Activated CD8-positive, alpha-beta memory T cell treated with anti-CD3 and anti-CD28 coated beads, Interleukin-2, amount 50 U/mL, for 4 hours (primary cell): ENCODE measurements at regions not wholly inside any gene's neighbourhood (a gene's known extent, or its start where the extent isn't known, plus 50 kb on each side); places are given as distances from the start of the nearest gene placed in this dataset.

Experiments
- DNase-seq: peaks from one replicate; pipeline ENCODE4 v3.0.0-alpha.2; 2020

DNA sequence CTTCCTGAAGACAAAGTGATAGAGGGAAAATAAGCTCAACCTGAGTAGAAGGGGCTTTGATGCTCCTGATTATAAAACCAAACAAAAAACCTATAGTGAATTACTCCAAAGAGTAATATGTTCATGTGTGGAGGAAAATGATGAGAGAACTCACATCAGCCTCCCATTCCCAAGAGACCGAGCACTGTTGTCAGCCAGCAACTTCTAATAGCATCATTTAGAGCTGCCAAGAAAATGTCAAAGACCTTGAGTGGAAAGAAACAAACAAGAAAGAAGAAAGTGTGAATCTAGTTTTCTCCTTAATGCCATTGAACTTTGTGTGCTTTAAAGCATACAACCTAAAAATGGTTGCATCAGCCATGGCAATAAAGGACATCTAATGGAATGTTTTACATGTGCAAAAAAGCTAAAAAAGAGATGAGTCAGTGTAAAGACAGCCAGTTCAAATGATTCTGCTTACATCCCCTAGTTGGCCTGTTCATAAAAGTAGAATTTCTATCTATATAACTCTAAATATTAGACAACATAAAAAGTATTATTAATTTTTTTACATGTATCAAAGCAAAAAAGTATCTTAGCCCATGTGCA is 1066.2 kb downstream of the TDRD15 start:
- DNase-seq = no peak

DNA sequence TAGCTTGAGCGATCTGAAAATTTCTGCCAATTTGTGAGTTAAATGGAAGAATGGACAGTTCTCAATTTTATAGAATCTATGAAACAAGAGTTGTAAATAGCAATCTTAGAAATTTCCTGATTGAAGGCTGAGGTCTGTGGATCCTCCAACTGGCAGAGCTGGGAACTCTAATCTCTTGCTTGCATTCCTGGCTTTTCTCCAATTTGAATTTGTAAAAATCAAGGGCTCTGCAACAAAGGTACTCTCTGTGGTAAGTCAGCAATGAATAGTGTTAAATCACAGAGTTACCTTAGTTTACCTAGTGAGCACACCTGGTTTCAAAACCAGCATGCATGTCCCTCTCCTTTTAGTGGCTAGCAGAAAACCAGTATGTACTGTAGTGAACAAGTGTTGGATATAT is 1070.5 kb downstream of the TDRD15 start:
- DNase-seq = no peak

DNA sequence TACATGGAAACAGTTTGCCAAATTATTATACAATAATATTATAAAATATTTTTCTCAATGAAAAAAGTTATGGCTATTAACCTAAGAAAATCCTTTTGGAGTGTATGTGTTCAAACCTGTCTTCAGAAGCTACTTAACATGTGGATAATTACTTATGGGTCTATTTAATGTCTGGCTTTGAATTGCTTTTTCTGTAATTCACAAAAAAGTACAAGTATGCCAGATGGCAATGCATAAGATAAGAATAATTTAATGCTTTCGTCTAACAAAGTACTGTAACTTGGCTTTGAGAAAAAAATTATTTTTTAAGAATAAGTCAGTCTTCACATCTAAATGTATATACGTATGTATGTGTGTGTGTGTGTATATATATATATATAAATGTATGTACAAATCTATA is 1073.0 kb downstream of the TDRD15 start:
- DNase-seq = no peak

DNA sequence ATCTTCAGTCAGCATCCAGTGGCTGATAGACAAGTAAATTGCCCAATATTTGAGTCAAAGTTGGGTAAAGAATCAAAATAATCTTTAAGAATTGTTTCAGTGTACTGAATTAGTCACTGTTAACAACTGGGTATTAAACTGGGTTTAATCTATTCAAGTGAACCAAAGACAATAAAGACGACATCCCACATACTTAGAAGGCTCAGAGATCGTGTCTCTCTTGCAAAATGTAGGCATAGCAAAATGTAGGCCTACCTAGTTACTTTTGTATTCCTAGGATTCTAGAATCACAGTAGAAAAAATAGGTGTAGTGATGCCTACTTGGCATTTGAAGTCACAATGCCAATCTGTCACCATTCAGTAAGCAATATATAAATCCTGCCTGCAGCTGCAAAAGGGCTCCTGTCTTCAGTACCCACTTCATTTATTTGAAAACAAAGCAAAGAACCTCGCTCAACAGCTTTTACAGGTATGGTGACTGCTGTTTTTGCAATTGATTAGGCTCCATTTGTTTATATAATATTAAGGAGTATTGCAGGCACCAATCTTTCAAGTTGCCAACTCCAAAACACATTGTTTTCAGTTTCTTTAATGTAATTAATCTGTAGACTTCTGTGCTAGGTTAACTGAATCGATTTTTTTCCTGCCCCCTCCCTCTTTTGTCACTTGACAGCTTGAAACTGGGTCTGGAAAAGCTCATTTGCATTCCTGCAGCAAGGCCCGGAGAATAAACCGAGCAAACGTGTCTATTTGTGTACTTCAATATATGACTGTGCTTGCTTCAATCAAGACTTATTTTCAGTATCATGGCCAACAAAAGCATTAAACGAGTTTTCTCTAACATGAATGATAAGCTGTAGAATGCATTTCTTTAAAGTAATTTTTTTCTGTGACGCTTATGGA is 1074.9 kb downstream of the TDRD15 start:
- no peak for DNase-seq

DNA sequence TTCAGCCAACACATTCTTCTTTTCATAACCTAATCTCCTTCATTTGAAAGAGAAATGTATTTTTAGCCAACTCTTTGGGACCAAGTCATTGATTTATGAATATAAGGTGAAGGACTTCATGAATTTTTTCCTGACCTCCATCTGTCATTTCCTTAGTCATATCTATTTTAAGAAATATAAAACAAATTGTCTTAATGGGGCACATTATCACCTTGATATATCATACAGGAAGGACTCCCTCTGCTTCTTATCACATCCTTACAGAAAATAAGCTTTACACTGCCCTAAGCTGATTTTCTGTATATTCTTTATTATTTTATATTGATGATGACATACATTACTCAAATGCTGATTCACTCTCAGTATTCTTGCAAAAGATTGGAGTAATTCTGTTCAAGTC is 1076.2 kb downstream of the TDRD15 start:
- no peak for DNase-seq

DNA sequence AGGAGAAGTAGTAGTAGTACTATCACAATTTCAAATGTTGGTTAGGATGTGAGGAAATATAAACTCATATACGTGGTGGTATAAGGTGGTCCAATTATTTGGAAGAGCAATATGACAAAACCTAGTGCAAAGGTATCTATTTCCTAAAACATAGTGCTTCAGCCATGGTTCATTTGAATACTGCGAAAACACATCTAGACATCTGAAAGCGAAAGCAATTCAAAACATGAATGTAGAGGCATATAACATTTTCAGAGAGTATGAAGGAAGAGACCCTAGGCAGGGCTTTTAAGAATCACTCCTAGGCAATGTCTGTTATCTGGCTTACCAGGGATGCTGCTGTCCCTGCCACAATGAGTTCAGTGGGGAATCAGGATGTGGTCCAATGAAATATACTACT is 1085.8 kb downstream of the TDRD15 start:
- no peak for DNase-seq

DNA sequence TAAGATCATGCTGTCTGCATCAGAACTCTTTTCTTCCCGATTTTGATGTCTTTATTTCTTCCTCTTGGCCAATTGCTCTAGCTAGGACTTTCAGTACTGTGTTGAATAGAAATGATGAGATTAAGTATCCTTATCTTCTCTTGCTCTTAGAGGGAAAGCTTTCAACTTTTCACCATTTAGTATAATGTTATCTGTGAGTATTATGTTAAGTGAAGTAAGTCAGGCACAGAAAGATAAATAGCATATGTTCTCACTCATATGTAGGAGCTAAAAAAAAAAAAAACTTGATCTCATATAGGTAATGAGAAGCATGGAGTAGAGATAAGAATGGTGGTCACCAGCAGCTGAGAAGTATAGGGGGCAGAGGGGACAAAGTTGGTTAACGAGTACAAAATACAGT is 1089.5 kb downstream of the TDRD15 start:
- DNase-seq = no peak

DNA sequence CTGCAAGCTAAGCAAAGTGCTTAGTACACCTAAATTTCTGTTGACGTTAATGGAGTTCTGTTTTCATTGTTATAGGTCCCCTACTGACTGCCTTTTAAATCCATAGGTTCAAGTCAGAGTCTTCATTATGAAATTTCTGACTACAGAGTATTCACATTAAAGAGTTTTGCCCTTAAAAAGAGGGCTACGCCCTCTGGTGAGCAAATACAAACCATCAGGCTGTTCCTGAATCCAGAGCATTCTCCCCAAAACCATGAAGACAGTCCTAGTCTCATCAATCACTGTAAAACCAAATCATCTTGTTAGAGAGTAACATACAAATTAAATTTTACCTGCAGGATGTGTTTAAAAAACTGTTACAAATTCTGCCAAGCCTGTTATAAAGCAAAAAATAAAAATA is 1091.7 kb downstream of the TDRD15 start:
- no peak for DNase-seq

DNA sequence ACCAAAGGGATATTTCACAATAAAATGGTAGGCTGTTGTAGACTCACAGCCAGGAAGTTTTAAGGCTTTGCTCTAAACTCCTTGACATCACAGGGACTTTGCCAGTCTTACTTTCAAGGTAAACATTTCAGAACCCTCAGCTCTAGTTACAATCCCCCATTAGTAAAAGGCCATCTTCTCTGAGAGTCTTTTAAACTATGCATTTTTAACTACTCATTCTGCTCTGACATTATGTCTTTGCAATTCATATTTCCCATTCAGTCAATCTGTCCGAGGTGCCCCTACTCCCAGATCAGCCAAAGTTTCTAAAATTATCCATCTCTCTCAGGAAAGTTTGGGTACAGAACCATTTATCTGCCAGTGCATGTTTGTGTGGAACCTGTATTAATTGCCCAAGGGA is 1094.1 kb downstream of the TDRD15 start:
- DNase-seq = no peak

DNA sequence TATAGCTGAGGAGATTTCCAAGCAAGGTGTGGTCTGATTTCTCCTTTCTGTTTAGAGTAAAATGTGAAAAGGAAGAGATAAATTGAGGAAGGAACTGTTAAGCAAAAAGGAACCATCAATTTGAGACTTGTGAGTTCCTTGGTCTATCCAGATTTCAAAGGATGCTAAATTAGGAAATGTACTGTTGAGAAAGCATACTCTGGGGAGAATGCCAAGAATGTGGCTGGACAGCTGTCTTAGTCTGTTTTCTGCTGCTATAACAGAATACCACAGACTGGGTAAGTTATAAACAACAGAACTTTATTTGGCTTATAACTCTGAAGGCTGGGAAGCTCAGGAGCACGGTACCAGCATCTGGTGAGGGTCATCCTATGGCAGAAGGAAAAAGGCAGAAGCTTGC is 1097.2 kb downstream of the TDRD15 start:
- DNase-seq = no peak

DNA sequence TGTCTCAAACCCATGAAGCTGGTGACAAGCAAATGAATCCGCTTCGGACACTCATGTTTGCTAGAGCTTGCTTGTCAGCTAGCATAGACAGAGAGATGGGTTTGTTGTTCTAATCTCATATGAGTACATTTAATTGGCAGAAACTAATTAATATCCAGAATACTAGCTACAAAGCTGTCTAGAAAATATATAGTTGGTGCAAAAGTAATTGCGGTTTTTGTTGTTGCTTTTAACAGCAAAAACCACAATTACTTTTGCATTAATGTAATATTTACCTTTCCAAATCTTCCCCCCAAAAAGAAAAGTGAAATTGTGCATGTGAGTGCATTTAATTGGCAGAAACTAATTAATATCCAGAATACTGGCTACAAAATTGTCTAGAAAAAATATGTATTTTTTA is 1115.2 kb downstream of the TDRD15 start:
- DNase-seq = no peak

DNA sequence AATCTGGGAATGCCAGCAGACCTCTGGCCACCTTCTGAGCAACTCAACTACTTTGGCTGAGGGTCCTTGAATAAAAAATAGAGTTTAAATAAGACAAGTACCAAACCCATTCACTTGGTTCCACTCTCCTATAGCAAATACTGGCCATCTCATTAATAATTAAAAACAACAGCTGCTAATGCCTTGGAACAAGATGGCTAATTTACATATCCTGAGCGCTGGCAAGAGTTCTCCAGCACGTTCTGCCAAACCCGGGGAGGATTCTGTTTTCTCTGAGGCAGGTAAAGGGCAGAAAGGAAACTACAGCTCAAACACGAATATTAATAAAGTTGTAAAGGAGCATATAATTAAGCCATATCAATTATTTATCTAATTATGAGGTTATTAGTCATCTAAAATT is 1123.7 kb downstream of the TDRD15 start:
- DNase-seq = no peak

DNA sequence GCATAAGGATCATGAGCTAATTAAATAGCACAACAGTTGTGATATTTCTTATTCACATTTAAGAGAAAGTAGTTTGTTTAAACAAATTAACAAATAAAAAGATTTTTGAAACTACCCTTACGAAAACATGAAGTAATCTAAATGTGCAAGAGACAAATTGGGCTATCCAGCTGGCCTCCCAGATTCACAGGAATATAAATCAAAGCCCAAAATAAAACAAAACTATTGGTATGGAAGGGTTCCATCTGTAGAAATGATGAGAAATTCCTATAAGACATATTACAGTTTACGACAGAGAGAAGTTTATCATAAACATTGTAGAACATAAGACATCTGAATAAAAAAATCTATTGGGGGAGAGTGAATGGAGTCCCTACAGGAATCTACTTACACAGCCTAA is 1125.1 kb downstream of the TDRD15 start:
- no peak for DNase-seq

DNA sequence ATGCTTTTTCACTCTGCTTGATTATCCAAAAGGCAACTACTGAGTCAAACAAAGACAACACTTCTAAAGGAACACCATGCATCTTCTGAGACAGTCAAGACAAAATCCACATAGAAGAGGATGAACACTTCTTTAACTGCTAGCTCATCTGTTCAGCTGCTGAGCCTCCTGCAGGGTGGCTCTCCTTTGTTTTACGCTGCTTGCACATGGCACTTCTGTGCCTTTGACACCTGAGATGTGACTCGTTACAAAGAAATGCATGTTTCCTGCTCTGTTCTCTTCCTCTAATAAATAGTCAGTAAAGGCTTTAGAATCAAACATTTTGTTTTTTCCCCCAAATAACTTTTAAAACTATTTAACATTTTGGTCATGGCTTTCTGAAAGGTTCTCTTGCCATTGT is 1129.4 kb downstream of the TDRD15 start:
- no peak for DNase-seq

DNA sequence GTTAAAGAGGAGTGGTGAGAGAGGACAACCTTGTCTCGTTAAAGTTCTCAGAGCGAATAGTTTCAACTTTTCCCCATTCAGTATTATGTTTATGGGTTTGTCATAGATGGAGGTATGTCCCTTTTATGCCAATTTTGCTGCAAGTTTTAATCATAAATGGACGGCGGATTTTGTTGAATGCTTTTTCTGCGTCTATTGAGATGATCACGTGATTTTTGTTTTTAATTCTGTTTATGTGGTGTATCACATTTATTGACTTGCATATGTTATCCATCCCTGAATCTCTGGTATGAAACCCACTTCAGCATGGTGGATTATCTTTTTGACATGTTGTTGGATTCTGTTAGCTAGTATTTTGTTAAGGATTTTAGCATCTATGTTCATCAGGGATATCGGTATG is 1123.8 kb upstream of the KLHL29 start:
- DNase-seq = no peak

DNA sequence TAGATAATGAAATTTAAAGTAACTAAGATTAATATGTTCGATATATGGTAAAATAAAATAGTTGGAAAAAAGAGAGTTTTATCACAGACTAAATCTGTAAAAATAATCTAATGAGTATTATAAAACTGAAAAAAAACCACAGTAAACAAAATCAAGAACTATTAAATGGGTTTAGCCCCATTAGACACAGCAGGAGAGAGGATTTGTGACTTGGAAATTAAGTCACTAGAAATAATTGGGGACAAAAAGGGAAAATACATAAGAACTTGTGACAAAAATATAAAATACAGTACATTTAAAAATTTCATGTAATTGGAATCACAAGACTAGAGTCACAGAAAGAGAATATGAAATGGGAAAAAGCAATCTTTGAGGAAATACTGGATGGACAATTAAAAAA is 1114.6 kb upstream of the KLHL29 start:
- no peak for DNase-seq

DNA sequence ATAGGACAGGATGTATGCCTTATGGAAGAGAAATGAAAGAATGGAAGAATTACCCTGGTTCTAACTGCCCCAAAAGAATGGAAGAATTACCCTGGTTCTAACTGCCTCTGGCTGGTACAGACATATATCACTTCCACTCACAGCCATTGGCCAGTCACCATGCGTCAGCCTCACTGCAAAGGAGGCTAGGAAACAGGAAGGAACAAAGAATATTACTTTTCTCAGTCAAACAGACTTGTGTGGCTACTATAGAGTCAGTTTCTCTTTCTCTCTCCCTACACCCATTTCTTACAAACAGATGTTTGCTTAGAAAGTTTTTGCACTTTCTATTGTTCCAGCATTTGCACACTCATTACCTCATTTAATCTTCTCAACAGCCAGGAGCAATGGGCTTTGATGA is 1111.1 kb upstream of the KLHL29 start:
- no peak for DNase-seq

DNA sequence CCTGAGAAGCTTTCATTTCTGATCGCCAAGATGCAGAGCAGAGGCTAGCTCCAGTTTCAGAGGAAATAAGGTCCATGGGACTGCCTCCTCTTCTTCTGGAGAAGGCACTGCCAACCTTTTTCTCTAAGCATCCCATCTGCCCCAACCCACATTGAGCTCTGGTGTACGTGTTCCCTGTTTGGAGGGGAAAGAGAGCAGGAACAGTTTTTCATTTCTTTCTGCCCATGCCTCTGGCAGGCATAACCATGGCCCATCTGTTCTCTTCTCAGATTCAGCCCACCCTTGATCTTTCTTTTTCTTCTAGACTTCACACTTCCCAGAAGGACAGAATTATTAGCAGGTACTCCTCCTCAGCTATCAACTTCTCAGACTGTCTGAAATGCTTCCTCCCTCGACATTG is 1110.3 kb upstream of the KLHL29 start:
- DNase-seq = no peak

DNA sequence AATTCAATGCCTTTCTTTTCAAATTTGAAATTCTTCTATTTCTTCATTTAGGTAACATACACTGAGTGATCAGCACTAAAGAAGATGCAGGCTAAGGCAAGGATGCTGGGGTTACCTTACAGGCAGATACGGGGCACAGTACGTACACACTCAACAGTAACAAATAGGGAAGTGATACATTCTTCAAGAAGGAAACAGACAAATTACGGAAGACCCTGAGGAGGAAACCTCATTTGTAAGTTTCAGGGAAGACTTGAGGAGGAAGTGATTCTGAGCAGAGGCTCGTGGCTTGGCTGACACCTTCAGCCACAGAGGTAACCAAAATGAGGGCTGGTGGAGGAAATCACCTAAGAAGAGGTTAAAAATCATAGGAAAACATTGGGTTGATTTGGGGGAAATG is 1108.3 kb upstream of the KLHL29 start:
- no peak for DNase-seq

DNA sequence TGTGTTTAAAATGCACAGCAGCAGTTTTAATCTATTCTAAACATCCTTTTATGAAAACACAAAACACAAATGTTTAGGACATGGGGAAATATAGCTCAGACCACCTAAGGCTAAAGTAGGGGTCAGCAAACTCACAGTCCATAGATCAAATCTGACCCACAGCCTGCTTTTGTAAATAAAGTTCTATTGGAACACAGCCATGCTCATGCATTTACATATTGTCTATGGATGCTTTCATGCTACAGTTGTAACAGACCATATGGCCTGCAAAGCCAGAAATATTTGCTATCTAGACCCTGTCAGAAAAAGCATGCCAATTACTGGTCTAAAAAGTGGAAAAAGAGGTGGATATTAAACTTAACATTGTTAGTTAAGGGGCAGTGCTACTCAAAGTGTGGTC is 1105.4 kb upstream of the KLHL29 start:
- no peak for DNase-seq

DNA sequence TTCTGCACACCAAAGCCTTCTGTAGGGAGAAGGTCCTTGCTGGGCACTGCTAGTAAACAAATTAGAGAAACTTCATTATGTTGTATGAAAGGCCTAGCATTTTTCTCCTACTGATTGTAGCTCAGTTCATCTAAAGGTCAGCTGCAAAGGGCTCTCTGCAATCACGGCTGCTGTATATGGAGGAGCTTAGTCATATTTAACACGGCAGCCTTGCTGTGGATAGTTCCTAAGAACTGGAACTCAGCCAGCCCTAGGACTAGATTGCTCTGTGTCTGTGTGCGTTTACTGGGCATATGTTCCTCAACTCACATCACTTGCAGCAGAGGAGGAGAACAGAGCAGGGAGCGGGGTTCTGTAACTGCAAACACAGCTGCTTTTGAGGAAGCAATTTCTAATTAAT is 1103.9 kb upstream of the KLHL29 start:
- DNase-seq = no peak

DNA sequence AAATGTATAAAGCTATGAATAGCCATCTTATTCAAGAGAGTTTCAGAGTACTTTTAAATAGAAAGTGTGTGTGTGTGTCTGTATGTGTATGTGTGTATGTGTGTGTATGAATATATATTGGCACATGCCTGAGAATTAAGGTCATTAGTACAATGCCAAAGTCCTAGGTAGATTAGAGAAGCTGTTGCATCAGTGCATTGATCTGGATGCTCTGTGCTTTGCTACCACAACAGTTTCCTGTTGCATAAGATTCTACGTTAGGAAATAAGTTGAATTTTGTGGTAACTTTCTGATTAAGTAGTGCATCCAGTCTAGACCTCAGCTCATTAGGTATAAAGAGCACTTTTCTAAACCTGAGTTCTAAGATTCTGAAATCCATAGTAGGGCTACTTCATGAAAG is 1102.8 kb upstream of the KLHL29 start:
- no peak for DNase-seq

DNA sequence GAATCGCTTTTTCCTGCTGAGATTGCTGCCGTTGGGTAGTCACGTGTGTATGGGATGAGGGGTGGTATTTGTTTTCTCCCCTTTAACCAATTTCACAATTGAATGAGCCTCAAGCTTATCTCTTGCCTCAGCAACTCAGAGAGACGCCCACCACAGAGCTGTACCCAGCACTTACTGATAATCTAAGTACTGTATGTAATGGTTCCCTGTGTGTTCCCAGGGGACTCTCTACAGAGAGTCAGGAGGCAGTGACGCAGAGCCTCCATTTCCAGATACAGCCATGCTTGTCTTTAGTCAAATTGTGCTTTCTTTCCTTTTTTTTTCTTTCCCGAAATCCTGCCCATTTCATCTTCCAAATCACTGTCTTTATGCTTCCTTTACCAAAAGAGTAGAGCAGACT is 1102.1 kb upstream of the KLHL29 start:
- DNase-seq = no peak

DNA sequence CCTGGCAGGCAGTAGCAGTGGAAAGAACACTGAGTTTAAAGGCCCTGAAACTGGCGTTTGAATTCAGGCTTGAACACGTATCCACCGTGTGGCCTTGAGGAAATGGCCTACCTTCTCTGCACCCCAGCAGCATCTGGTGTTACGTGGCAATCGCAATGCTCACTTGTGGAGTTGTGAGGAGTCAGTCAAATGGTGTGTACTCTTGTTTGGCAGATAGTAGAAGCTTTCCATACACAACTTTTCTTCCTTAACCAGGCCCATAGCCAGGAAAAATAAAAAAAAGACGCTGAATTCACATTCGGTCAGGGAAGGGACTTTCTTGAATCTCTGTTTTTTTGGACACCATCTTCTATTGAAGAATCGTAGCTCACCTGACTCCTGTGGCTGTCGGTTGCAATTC is 1101.5 kb upstream of the KLHL29 start:
- no peak for DNase-seq

DNA sequence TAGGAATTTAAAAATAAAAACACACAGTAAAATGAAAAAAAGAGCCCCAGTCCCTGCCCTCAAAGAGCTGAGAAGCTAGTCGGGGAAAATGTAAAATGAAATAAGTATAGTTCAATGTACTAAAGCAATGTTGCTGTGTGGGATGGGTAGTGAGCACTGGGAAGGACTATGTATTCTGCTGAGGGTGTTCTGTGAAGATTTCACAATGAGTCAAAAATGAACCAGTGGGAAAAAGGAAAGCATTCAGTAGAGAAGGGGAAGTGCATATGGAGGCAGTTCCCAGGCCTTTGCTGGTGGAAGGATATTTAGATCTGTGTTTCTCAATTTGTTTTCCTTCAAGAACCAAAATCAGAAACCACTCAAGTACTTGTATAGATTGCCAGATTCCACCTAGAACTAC is 1094.7 kb upstream of the KLHL29 start:
- DNase-seq = no peak
